Activated B cell treated with CpG ODN at 0.5 μM for 24 hours (primary cell): ENCODE measurements at regions not wholly inside any gene's neighbourhood (a gene's known extent, or its start where the extent isn't known, plus 50 kb on each side); places are given as distances from the start of the nearest gene placed in this dataset.

Experiments used
- ATAC-seq: fragments of 200-7000 bp; cut with Tn5 transposase; one replicate; pipeline ENCODE4 v1.10.0; 2021; ENCODE audit warnings: low read depth, mild to moderate bottlenecking, moderate library complexity
- CTCF ChIA-PET: fragments of 350-600 bp; sonication (Branson Sonifier 250); formaldehyde crosslinking; loops from one replicate; lab custom pipeline; 2021; ENCODE audit warnings: antibody characterized with exemption; lab: Charles Lee
- POLR2A ChIA-PET: fragments of 350-600 bp; sonication (Branson Sonifier 250); formaldehyde crosslinking; loops from one replicate; lab custom pipeline; 2021; ENCODE audit warnings: antibody characterized with exemption; lab: Charles Lee
- DNase-seq: peaks from one replicate; pipeline ENCODE4 v3.0.0; 2022
- H3K27ac Mint-ChIP-seq: one replicate; pipeline ENCODE4 v1.8.0; 2020; ENCODE audit warnings: mixed read lengths
- H3K27me3 Mint-ChIP-seq: one replicate; pipeline ENCODE4 v1.8.0; 2021; ENCODE audit warnings: mixed read lengths
- H3K36me3 Mint-ChIP-seq: one replicate; pipeline ENCODE4 v1.8.0; 2021; ENCODE audit warnings: low read depth, mixed read lengths
- H3K4me1 Mint-ChIP-seq: one replicate; pipeline ENCODE4 v1.8.0; 2021; ENCODE audit warnings: mixed read lengths
- H3K4me3 Mint-ChIP-seq: one replicate; pipeline ENCODE4 v1.8.0; 2020; ENCODE audit warnings: mild to moderate bottlenecking, mixed read lengths
- H3K9me3 Mint-ChIP-seq: one replicate; pipeline ENCODE4 v1.8.0; 2020; ENCODE audit warnings: mixed read lengths
- intact Hi-C: fragments of 100-400 bp; cut with micrococcal nuclease; formaldehyde crosslinking; loops from one replicate; pipeline ENCODE4 v1.15.1; 2024
- TF ChIP-seq, protein P1 (sequence below): fragments of 200-600 bp; IDR thresholded peaks from one replicate; pipeline ENCODE4 v1.8.0; 2022; ENCODE audit warnings: antibody characterized with exemption, mild to moderate bottlenecking

DNA sequence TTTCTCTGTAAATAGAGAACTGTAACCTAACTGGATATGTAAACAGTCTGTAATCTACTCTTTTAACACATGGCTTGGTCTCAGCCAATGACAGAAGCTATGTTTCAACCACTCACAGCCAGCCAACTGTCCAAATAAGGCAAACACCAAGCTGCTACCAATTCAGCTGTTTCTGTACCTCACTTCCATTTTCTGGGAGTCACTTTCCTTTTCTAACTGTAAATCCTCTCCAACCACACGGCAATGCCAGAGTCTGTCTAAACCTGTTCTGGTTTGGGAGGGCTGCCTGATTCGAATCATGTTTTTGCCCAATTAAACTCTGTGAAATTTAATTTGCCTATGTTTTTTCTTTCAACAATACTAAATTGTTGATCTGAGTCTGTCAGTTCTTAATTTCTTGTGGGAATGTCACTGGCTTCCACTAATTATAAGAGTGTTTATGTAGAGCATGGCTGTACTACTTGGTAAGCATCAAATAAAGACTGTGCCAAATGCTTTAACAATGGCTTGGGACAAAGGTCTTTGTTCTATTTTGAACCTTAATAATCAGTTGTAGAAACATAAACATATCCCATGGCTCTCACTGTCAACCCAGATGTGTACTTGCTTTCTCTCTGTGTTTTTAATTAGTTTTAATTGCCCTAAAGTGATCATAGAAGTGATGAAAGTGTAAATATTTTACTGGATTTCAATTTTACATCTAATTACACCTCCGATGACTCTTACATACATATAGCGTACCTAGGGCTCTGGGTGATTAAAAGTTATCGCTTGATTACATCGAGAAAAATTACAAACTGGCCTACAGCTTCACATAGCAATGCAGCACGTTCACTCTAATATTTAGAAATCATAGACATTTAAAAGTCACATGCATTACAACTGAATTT, 1144.6 kb upstream of the TMPRSS15 start:
- Mint-ChIP-seq H3K9me3 (peaks cover 15% of the 10 kb centered on the region), H3K27ac (no peak overlapping the region), H3K4me3 (no peak overlapping the region), H3K36me3 (no peaks in the 10 kb centered on the region), H3K4me1 (no peaks in the 10 kb centered on the region), H3K27me3 (no peaks in the 10 kb centered on the region)
- POLR2A ChIA-PET = no interaction called here
- intact Hi-C loops = no loop called here
- TF ChIP-seq, protein P1, sequence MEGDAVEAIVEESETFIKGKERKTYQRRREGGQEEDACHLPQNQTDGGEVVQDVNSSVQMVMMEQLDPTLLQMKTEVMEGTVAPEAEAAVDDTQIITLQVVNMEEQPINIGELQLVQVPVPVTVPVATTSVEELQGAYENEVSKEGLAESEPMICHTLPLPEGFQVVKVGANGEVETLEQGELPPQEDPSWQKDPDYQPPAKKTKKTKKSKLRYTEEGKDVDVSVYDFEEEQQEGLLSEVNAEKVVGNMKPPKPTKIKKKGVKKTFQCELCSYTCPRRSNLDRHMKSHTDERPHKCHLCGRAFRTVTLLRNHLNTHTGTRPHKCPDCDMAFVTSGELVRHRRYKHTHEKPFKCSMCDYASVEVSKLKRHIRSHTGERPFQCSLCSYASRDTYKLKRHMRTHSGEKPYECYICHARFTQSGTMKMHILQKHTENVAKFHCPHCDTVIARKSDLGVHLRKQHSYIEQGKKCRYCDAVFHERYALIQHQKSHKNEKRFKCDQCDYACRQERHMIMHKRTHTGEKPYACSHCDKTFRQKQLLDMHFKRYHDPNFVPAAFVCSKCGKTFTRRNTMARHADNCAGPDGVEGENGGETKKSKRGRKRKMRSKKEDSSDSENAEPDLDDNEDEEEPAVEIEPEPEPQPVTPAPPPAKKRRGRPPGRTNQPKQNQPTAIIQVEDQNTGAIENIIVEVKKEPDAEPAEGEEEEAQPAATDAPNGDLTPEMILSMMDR = no peak
- ATAC-seq (no peak), DNase-seq (no peak)
- CTCF ChIA-PET = no interaction called here

DNA sequence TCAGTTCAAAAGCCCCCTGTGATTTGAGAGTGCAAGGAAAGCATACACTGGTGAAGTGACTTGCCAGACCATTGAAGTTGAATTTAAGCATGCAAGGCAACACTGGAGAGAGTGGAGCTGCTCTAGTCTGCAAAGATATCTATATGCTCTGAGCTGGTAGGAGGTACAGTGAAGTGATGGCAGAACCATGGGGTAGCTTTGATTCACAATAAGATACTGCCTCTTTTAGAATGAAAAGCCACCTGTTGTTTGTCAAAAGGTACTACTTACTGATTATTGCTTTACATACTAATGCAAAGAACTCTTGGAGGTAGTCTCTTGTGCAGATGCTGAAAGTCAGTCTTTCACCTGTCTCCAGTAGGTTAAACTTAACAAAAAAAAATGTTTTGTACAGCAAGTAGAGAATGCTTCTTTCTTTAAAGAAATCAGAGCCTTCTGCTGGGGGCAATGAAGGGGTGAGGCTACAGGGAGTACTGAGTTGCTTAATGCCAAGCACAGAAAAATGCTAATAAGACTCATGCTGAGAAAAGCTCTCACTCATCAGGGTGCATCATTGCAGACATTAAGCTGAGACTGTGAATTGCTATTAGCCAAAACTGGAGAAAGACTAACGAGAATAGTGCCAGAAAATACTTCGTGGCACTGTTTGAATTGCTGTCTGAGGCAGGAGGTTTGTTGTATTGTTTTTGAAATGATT, 1150.5 kb upstream of the TMPRSS15 start:
- POLR2A ChIA-PET = no interaction called here
- DNase-seq = no peak
- CTCF ChIA-PET = no interaction called here
- Mint-ChIP-seq H3K9me3 (peaks cover 4% of the 10 kb centered on the region), H3K27ac (no peak overlapping the region), H3K27me3 (no peaks in the 10 kb centered on the region), H3K4me3 (no peak overlapping the region), H3K36me3 (no peaks in the 10 kb centered on the region), H3K4me1 (no peaks in the 10 kb centered on the region)
- ATAC-seq = no peak
- TF ChIP-seq, protein P1 = no peak
- intact Hi-C loops = no loop called here

DNA sequence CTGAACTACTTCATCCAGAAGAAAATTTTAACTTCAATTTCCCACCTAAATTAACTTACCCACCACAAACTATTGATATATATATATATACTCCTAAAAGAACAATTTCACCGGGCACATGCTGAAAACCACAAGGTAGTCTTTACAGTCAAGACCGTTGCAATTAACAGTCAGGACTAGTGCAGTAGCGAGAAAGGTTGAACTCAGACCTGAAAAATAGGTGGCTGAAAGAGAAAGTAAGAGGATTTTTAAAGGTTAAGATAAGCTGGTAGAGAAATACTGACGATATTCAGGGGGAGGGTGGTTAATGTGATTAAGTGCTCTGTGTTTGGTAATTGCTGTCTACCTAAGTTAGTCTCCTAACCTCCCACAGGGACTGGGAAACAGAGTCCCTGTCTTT, 1153.5 kb upstream of the TMPRSS15 start:
- POLR2A ChIA-PET = no interaction called here
- H3K4me1 Mint-ChIP-seq = no peaks in the 10 kb centered on the region
- TF ChIP-seq, protein P1 = no peak
- H3K4me3 Mint-ChIP-seq = no peak overlapping the region
- DNase-seq (no peak), ATAC-seq (no peak)
- H3K27me3 Mint-ChIP-seq = no peaks in the 10 kb centered on the region
- H3K27ac Mint-ChIP-seq = no peak overlapping the region
- H3K36me3 Mint-ChIP-seq = no peaks in the 10 kb centered on the region
- CTCF ChIA-PET = no interaction called here
- intact Hi-C loops = no loop called here
- no peaks in the 10 kb centered on the region for H3K9me3 Mint-ChIP-seq

DNA sequence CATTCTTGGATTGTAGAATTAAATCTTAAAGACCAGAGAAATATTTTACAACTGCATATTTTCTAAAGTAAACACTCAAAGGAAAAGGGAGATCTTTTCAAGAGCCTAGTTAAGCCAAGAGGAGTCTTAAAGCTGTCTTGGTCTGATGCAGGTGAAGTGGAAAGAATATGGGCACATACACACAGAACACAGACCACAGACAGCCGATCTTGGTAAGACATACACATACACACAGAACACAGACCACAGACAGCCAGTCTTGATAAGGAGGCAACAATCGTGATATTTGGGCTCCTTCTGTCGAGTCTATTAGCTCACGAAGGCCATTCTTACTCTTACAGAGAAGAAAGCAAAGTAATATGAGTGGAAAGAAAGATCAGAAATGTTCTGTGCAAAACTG, 1153.9 kb upstream of the TMPRSS15 start:
- POLR2A ChIA-PET = no interaction called here
- Mint-ChIP-seq H3K27me3 (no peaks in the 10 kb centered on the region), H3K4me1 (no peaks in the 10 kb centered on the region), H3K4me3 (no peak overlapping the region), H3K36me3 (no peaks in the 10 kb centered on the region), H3K9me3 (no peaks in the 10 kb centered on the region), H3K27ac (no peak overlapping the region)
- DNase-seq = no peak
- TF ChIP-seq, protein P1 = no peak
- CTCF ChIA-PET = no interaction called here
- intact Hi-C loops = no loop called here
- ATAC-seq = no peak

DNA sequence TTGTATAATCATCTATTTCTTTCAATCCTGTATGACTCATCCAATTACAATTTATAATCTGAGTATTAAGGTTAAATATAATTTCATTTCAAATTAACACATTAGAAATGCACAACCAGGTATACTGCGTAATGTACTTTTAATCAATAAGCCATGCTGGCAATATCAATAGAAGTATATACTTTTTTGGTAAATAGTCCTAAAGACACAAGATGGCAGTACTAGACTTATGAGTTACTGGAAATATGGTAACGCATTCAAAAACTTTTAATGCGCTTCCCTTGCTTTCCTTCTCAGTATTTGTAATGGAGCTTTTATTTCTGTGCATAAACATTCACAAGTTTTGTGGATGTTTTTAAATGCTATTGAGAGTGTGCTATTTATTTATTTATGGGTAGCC, 1162.0 kb upstream of the TMPRSS15 start:
- DNase-seq (no peak), ATAC-seq (no peak)
- Mint-ChIP-seq H3K36me3 (no peaks in the 10 kb centered on the region), H3K4me1 (no peaks in the 10 kb centered on the region), H3K27ac (no peak overlapping the region), H3K27me3 (no peaks in the 10 kb centered on the region), H3K9me3 (peaks cover 2% of the 10 kb centered on the region), H3K4me3 (no peak overlapping the region)
- CTCF ChIA-PET = no interaction called here
- intact Hi-C loops = no loop called here
- POLR2A ChIA-PET = no interaction called here
- TF ChIP-seq, protein P1 = no peak
